ENCODE measurements at regions not wholly inside any gene's neighbourhood (a gene's known extent, or its start where the extent isn't known, plus 50 kb on each side); places are given as distances from the start of the nearest gene placed in this dataset.

- in situ Hi-C loops (cut with MboI; ENCODE audit: low sequenced_read_pairs), result no loop called here
Measured at GRCh38 chr1:181359012-181359411, 124.3 kb upstream of the CACNA1E start.

DNA sequence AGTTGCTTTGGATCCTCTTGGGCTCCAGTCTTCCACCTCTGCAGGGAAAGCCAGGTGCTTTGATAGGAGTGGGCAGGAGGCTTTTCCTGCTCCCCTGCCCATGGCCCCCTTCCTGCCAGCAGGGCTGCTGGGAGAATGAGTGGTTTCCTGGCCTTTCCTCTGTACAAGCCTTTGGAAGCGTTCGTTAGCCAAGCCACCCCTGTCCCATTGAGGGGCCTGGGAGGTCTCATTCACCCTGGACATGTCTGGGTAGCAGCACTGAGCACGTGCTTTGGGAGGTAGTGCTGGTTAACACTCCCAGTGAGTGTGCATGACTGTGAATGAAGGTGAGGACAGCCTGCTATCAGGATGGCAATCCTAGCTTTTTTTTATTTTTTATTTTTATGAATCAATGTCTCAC is 118.5 kb upstream of the CACNA1E start:
- in situ Hi-C loops (cut with MboI; ENCODE audit: low sequenced_read_pairs), result no loop called here

DNA sequence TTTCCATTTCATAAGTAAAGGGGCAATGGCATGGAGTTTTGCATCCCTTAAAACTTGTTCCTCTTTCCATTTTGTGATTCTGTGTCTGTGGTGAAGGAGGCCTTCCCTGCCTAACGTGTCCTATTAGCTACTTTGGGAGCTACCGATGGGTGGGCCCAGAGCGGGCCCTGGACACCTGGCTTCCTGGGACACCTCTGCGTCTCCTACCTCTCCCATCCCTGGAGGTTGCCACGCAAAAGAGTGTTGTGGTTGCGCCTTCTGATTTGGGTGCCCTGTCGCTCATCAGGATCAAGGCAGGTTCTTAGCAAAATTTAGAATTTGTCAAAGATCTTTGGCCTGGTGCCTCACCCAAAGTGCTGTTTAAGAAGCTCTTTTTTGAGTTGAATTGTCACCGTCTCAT is 116.4 kb upstream of the CACNA1E start:
- in situ Hi-C loops (cut with MboI; ENCODE audit: low sequenced_read_pairs), result no loop called here

GRCh38 chr1:181369416-181369815 is 113.9 kb upstream of the CACNA1E start:
- in situ Hi-C loops (cut with MboI; ENCODE audit: low sequenced_read_pairs), result no loop called here

GRCh38 chr1:181383695-181384094 is 99.6 kb upstream of the CACNA1E start:
- in situ Hi-C loops (cut with MboI; ENCODE audit: low sequenced_read_pairs), result no loop called here

- in situ Hi-C loops (cut with MboI; ENCODE audit: low sequenced_read_pairs), result no loop called here
Measured at GRCh38 chr1:181386340-181386739, 97.0 kb upstream of the CACNA1E start.

DNA sequence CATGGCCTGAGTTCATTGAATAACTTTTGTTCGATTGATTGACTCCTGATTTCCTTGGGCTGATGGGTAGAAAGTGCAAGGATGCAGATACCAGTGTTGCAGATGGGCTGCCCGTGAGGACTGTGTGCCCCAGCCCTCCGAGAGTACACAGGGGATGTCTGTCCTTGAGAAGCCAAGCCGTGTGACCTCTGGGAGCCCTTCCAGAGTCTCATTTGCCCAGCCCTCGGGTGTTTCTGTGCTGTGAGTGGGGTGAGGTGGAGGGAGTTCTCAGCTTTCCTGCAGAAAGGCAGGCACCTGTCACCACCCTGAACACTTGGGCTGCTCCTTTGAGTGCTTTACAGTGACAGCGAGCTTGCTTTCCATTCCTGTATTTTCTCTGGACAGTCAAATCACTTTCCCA is 96.4 kb upstream of the CACNA1E start:
- in situ Hi-C loops (cut with MboI; ENCODE audit: low sequenced_read_pairs), result no loop called here

GRCh38 chr1:181387702-181388101 is 95.6 kb upstream of the CACNA1E start:
- in situ Hi-C loops (cut with MboI; ENCODE audit: low sequenced_read_pairs), result no loop called here

GRCh38 chr1:181390410-181391077 is 92.8 kb upstream of the CACNA1E start:
- in situ Hi-C loops (cut with MboI; ENCODE audit: low sequenced_read_pairs), result no loop called here

DNA sequence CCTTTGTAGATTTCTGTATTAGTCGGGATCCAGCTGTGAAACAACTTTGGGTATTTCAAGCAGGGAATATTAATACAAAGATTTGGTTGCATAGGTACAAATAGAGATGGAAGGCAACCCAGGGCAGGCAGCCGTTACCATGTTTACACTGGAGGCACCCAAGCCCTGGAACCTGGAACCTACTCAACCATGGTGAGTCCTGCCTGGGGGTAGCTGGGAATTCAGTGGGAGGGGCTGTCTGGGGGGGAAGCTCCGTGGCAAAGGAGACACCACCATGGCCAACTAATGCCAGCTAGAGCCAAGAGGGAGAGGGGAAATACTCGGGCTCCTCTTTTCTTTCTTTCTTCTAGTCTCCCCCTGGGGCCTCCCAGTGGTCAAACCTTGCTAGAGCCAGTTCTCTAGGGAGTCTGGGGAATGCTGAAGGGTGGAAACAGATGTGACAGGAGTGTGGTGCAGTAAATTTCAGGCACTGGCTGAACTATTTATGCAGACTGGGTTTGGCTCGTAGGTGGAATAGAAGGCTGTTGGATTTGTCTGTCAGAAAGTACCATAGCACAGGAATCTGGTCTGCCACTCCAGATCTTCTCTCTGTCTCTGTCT is 91.9 kb upstream of the CACNA1E start:
- in situ Hi-C loops (cut with MboI; ENCODE audit: low sequenced_read_pairs), result no loop called here

GRCh38 chr1:181392133-181392532 is 91.2 kb upstream of the CACNA1E start:
- in situ Hi-C loops (cut with MboI; ENCODE audit: low sequenced_read_pairs), result no loop called here

GRCh38 chr1:181392613-181393220 is 90.6 kb upstream of the CACNA1E start:
- in situ Hi-C loops (cut with MboI; ENCODE audit: low sequenced_read_pairs), result no loop called here

DNA sequence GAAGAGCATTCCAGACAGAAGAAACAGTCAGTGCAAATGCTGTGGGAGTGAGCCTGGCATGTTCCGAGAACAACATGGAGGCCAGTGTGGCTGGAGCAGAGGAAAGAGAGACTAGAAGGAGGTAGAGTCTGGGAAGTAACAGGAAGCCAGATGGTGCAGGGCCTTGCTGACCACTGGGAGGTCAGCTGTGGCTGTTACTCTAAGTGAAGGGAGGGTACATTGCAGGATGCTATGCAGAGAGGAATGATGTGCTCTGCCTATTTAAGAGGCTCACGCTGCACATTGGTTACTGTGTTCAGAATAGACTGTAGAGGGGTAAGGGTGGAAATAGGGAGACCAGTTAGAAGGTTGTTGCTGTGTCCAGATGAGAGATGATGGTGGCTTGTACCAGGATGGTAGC is 88.6 kb upstream of the CACNA1E start:
- in situ Hi-C loops (cut with MboI; ENCODE audit: low sequenced_read_pairs), result no loop called here

DNA sequence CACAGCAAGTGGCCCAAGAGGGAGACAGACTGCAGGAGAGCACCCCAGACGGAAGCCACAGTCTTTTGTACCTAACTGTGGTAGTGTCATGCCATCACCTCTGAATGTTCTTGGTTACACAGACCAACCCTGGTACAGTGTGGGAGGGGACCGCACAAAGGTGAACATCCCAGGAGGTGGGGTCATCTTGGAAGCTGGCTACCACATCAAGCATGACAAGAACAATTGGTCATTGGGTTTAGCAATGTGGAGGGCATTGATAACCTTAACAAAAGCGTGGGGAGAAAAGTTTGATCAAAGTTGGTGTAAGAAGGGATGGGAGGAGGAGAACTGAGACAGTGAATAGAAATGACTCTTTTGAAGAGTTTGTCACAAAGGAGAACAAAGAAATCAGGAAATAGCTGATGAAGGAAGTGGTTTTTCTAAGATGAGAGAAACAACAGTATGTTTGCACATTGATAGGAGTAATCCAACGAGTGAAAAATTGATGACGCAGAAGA is 87.1 kb upstream of the CACNA1E start:
- in situ Hi-C loops (cut with MboI; ENCODE audit: low sequenced_read_pairs), result no loop called here

GRCh38 chr1:181396811-181397210 is 86.5 kb upstream of the CACNA1E start:
- in situ Hi-C loops (cut with MboI; ENCODE audit: low sequenced_read_pairs), result no loop called here

- in situ Hi-C loops (cut with MboI; ENCODE audit: low sequenced_read_pairs), result no loop called here
Measured at GRCh38 chr1:181397845-181398244, 85.5 kb upstream of the CACNA1E start.

- in situ Hi-C loops (cut with MboI; ENCODE audit: low sequenced_read_pairs), result no loop called here
Measured at GRCh38 chr1:181398544-181398943, 84.8 kb upstream of the CACNA1E start.

- in situ Hi-C loops (cut with MboI; ENCODE audit: low sequenced_read_pairs), result loop anchor here (25.0 kb wide), 1 partner anchor 518 kb away; no protein-coding TSS in a partner anchor
Measured at GRCh38 chr1:181405584-181405983, 77.7 kb upstream of the CACNA1E start.

GRCh38 chr1:181406989-181407388 is 76.3 kb upstream of the CACNA1E start:
- in situ Hi-C loops (cut with MboI; ENCODE audit: low sequenced_read_pairs), result loop anchor here (25.0 kb wide), 1 partner anchor 520 kb away; no protein-coding TSS in a partner anchor

DNA sequence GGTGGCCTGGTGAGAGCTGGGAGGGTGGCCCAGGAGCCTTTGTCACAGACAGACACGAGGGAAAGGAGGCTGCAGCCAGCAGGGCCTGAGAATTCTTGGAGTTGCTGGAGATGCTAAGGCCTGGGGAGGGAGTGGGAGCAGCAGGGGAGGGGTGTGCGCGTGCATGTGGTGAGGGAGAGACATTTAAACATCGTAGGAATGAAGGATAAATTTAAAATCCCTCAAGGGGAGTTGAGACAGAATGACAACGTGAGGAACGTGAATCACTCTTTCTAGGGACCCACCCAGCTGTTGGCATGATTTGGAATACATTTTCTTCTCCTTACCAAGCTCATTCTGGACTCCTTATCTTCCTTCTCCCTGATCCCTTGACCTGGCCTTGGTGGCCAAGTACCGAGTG is 73.3 kb upstream of the CACNA1E start:
- in situ Hi-C loops (cut with MboI; ENCODE audit: low sequenced_read_pairs), result loop anchor here (10.0 to 25.0 kb wide), 2 partner anchors 225 to 523 kb away; no protein-coding TSS in a partner anchor

DNA sequence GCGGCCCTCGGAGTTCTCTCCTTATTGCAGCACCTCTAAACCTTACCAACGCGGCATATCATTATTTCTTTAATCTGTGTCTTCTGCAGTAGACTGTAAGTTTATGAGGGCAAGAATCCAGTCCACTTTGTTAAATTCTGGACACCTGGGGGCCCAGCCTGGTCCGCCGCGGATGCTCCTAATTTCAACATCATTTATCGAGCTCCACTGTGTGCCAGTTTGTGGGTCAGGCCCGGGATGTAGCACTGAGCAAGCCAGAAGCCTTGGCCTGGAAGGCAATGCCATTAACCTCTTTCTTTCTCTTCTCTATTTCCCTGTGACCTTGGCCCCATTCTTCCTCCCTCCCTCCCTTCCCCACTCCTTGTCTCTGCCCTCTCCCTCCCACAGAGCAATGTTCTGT is 70.6 kb upstream of the CACNA1E start:
- in situ Hi-C loops (cut with MboI; ENCODE audit: low sequenced_read_pairs), result loop anchor here (10.0 to 25.0 kb wide), 2 partner anchors 228 to 525 kb away; no protein-coding TSS in a partner anchor

Data from HL-60/S4 (cell line).